KOPT-K1 (cell line): ENCODE measurements at regions not wholly inside any gene's neighbourhood (a gene's known extent, or its start where the extent isn't known, plus 50 kb on each side); places are given as distances from the start of the nearest gene placed in this dataset.

Experiments
- H3K27ac ChIP-seq: fragments of 200-600 bp; sonication (generic); 2 replicates; pipeline ENCODE4 v1.5.1; 2016; ENCODE audit warnings: antibody characterized with exemption, mild to moderate bottlenecking, low read depth, low read length; ENCODE audit not compliant: poor library complexity, severe bottlenecking
- H3K36me3 ChIP-seq: fragments of 200-600 bp; sonication (generic); 2 replicates; pipeline ENCODE4 v1.5.1; 2017; ENCODE audit warnings: antibody characterized with exemption, mild to moderate bottlenecking, low read length, moderate library complexity; ENCODE audit not compliant: insufficient read depth
- H3K9me3 ChIP-seq: fragments of 200-600 bp; sonication (generic); 2 replicates; pipeline ENCODE4 v1.5.1; 2017; ENCODE audit warnings: antibody characterized with exemption, low read length, mild to moderate bottlenecking; ENCODE audit not compliant: insufficient read depth, poor library complexity, severe bottlenecking

DNA sequence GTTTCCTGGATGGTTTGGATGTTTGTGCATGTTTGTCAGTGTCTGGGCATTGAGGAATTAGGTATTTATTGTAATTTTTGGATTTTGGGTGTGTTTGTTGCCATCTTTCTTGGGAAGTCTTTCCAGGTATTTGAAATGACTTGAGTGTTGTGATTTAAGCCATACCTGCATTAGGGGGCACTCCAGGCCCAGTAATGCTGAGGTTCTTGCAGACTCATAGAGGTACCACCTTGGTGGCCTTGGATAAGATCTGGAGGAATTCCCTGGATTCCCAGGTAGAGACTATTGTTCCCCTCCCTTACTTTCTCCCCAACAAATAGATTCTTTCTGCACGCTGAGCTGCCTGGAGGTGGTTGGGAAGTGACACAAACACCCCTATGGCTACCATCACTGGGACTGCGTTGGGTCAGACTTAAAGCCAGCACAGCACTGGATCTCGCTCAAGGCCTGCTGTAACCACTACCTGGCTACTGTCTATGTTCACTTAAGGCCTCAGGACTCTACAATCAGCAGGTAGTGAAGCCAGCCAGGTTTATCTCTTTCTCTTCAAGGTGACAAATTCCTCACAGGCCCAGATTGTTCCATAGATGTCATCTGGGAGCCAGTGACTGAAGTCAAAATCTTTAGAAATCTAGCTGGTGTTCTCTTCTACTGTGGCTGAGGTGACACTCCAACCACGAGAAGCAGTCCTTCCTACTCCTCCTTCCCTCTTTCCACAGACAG lies 643.6 kb downstream of the PDHA2 start:
- Histone ChIP-seq H3K9me3 (peaks cover 3% of the 10 kb centered on the region), H3K36me3 (no peaks in the 10 kb centered on the region), H3K27ac (no peak overlapping the region)

- peaks cover 3% of the 10 kb centered on the region for H3K9me3 ChIP-seq
- no peak overlapping the region for H3K27ac ChIP-seq
- H3K36me3 ChIP-seq, result no peaks in the 10 kb centered on the region
Measured at GRCh38 chr4:96486563-96486962, 646.7 kb downstream of the PDHA2 start.

DNA sequence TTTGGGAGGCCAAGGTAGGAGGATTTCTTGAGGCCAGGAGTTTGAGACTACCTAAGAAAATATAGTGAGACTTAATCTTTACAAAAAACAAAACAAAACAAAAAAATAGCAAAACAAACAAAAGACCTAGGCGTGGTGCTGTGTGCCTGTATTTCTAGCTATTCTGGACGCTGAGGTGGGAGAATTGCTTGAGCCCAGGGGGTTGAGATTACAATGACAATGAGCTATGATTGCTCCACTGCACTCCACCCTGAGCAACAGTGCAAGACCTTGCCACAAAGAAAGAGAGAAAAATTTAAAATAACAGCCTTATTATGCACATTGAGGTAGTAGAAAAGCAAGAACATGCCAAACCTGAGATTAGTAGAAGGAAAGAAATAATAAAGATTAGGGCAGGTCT lies 657.7 kb downstream of the PDHA2 start:
- Histone ChIP-seq H3K9me3 (no peaks in the 10 kb centered on the region), H3K36me3 (no peaks in the 10 kb centered on the region), H3K27ac (no peak overlapping the region)

DNA sequence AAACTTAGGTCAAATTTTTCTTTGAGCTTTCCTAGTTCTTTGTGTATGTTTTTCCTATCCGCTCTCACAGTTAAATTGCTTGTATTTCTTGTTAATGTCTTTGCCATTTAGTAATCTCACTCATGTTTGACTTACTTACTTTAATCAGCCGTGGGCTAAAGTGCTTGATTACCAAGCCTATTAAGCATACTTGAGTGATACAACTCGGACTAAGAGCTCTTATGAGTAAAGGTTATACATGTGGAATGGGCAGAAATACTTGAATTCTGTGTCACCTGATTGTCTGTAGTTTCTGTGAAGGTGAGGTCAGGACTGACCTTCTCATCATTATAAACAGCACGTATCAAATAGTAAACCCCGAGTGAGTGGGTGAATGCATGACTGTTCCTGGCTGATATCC lies 664.5 kb downstream of the PDHA2 start:
- Histone ChIP-seq H3K9me3 (no peaks in the 10 kb centered on the region), H3K27ac (no peak overlapping the region), H3K36me3 (no peaks in the 10 kb centered on the region)

DNA sequence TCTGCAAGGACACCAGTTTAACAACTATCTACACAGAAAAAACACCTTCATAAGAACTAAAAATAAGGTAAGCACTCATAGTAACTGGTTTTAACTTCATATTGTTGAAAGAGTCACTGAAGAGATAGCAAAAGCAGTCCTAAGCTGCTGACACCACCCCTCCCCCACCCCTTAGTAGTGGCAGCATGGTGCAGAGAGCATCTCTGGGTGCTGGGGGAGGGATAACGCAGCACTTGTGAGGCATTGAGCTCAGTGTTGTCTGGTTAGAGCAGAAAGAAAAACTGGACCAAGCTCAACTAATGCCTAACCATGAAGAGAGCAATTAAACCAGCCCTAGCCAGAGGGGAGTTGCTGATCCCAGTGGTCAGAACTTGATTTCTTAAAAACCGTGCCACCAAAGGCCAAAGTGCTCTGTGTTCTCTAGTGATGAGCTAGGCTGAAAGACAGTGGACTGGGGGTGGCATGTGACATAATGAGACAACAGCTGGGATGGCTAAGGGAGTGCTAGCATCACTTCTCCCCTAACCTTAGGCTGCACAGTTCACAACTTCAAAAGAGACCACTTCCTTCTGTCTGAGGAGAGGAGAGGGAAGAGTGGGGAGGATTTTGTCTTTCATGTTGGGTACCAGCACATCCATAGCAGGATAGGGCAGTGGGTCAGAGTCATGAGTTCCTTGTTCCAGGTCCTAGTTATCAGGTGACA lies 669.3 kb downstream of the PDHA2 start:
- Histone ChIP-seq H3K9me3 (no peaks in the 10 kb centered on the region), H3K36me3 (no peaks in the 10 kb centered on the region)

GRCh38 chr4:96519291-96519690 lies 679.4 kb downstream of the PDHA2 start:
- Histone ChIP-seq H3K27ac (peak overlapping the region; percentile 39), H3K36me3 (no peaks in the 10 kb centered on the region), H3K9me3 (no peaks in the 10 kb centered on the region)

More for the DNA sequence above, 669.3 kb downstream of the PDHA2 start:
- H3K27ac ChIP-seq, result no peak overlapping the region

DNA sequence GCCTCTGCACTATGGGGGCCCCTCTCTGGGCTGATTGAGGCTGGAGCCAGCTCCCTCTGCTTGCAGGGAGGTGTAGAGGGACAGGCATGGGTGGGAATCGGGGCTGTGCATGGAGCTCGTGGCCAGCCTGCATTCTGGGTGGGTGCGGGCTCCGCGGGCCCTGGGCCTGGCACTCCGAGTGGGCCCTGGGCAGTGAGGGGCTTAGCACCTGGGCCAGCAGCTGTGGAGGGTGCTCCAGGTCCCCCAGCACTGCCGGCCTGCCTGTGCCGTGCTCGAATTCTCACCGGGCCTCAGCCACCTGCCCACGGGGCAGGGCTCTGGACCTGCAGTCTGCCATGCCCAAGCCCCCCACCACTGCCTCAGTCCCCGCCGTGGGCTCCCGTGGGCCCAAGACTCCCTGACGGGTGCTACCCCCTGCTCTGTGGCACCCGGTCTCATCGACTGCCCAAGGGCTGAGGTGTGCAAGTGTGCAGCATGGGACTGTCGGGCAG lies 681.2 kb downstream of the PDHA2 start:
- no peaks in the 10 kb centered on the region for H3K36me3 ChIP-seq
- no peaks in the 10 kb centered on the region for H3K9me3 ChIP-seq
- no peak overlapping the region for H3K27ac ChIP-seq

GRCh38 chr4:96523611-96524010 lies 683.7 kb downstream of the PDHA2 start:
- no peaks in the 10 kb centered on the region for H3K9me3 ChIP-seq
- no peak overlapping the region for H3K27ac ChIP-seq
- no peaks in the 10 kb centered on the region for H3K36me3 ChIP-seq

DNA sequence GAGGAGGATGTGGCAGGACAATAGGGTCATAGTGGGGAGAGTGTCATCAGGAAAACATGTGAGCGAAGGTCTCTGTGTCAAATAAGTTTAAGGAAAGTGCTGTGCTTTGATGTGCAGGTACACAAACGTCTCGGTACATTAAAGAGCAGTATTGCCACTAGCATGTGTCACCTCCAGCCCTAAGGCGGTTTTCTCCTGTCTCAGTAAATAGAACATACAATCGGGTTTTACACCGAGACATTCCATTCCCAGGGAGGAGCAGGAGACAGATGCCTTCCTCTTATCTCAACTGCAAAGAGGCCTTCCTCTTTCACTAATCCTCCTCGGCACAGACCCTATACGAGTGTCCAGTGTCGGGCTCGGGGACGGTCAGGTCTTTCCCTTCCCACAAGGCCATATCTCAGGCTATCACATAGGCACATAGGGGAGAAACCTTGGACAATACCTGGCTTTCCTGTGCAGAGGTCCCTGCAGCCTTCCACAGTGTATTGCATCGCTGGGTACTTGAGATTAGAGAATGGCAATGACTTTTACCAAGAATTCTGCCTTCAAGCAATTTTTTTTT lies 684.5 kb downstream of the PDHA2 start:
- Histone ChIP-seq H3K9me3 (no peaks in the 10 kb centered on the region), H3K27ac (no peak overlapping the region), H3K36me3 (no peaks in the 10 kb centered on the region)

- Histone ChIP-seq H3K9me3 (no peaks in the 10 kb centered on the region), H3K27ac (no peak overlapping the region), H3K36me3 (no peaks in the 10 kb centered on the region)
Measured at GRCh38 chr4:96525898-96526297, 686.0 kb downstream of the PDHA2 start.

GRCh38 chr4:96526625-96527024 lies 686.7 kb downstream of the PDHA2 start:
- Histone ChIP-seq H3K27ac (no peak overlapping the region), H3K9me3 (no peaks in the 10 kb centered on the region), H3K36me3 (no peaks in the 10 kb centered on the region)

DNA sequence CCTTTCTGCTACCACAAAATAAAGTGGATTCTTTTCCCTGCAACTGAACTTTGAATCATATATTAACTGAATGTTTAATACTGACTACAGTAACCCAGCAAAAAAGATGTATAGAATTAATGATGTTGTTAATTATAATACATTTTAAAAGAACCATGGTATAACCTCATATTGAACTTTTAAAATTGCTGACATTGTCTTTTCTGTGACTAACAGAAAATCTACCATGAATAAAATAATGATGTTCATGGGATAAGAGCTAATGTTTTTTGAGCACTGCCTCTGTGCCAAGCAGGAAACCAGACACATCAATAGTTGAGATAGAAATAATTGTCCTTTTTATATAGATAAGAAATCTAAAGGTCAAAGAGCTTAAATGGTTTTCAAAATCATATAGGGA lies 691.9 kb downstream of the PDHA2 start:
- Histone ChIP-seq H3K27ac (no peak overlapping the region), H3K9me3 (no peaks in the 10 kb centered on the region), H3K36me3 (no peaks in the 10 kb centered on the region)

DNA sequence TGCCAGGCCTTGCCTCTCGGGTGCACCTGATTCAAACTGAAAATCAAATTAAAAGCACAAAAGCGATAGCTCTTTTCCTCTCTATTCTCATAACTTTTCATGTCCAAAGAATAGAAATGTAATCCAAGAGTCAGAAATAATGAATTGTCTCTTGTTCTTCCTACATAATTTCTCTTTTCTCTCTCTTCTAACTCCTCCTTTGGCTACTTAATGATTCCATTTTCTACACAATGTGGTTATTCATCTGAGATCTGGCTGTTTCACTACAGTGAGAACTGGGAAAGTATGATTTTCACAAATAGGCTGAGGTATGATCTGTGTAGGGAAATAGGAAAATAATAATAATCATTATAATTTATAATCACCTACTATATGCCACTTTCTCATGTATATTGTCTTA lies 703.5 kb downstream of the PDHA2 start:
- H3K9me3 ChIP-seq, result no peaks in the 10 kb centered on the region
- no peaks in the 10 kb centered on the region for H3K36me3 ChIP-seq
- H3K27ac ChIP-seq, result no peak overlapping the region

DNA sequence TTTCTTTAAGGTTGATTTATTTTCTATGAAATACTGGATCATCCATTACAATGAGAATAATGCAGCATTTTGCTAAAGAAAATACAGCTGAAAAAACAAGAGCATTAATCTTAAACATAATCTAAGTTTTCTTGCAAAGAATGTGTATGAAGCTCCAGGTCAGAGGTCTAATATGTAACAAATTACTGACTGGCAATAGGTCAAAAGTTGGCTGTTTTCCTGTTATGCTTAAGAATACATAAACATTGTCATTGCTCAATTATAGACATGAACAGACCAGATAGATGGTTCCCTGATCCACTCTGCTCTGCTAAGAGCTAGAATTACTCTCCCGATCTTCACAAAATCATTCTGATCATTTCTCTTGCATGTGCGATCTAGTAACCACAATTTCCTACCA lies 718.6 kb downstream of the PDHA2 start:
- no peak overlapping the region for H3K27ac ChIP-seq
- no peaks in the 10 kb centered on the region for H3K36me3 ChIP-seq
- H3K9me3 ChIP-seq, result no peaks in the 10 kb centered on the region

DNA sequence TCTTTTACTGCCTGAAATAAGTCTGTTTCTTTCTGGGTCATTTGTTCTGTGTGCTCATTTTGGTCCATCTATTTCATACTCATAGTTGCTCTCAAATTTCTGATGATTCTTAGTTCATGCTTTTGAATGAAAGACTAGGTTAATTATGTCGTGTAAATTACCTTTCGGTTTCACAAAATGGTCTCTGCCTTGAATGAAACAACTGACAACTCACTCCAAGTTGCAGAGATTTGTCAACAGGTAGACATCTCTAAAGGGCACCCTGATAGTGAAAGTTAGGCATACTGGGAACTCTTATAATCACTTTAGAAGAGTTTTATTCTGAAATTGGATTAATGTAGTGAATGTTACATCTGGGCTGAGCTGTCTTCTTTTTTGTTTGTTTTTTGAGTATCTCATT lies 726.9 kb downstream of the PDHA2 start:
- H3K27ac ChIP-seq, result no peak overlapping the region
- no peaks in the 10 kb centered on the region for H3K9me3 ChIP-seq
- H3K36me3 ChIP-seq, result no peaks in the 10 kb centered on the region
